ENCODE measurements at regions not wholly inside any gene's neighbourhood (a gene's known extent, or its start where the extent isn't known, plus 50 kb on each side); places are given as distances from the start of the nearest gene placed in this dataset.

GRCh38 chr1:30197639-30198450 lies 525.5 kb downstream of the MATN1 start:
- ATAC-seq (no peak), FAIRE-seq (no peak), DNase-seq (ENCODE audit: low read depth in 1 of 2, low spot score in 1 of 2) (no peak)
- POLR2A ChIA-PET, result no interaction called here
- H3K27ac ChIP-seq, result no peak overlapping the region
- 2% methylated on average over 3 of the region's 4 CpGs for WGBS (ENCODE audit: missing lambda C conversion rate)
- CTCF ChIA-PET, result no interaction called here
- no peaks in the 10 kb centered on the region for H3K9me3 ChIP-seq
- no peak overlapping the region for H3K4me2 ChIP-seq
- H3K4me1 ChIP-seq, result no peaks in the 10 kb centered on the region
- H3K4me3 ChIP-seq, result no peak overlapping the region
- no peak for TF ChIP-seq RARB (CRISPR knock-in tag; IDR thresholded peaks at IDR 0.05)
- TF ChIP-seq RFX5 (IDR thresholded peaks at IDR 0.05), result no peak
- no peak for TF ChIP-seq NFE2L2 (conservative IDR thresholded peaks at IDR 0.05; ENCODE audit: low read length)
- no peak for TF ChIP-seq POLR2AphosphoS2 (conservative IDR thresholded peaks at IDR 0.05; ENCODE audit: low read length)
- no peak for TF ChIP-seq ZFP36 (IDR thresholded peaks at IDR 0.05; ENCODE audit: borderline replicate concordance, partially characterized antibody)
- TF ChIP-seq FOXS1 (CRISPR knock-in tag; IDR thresholded peaks at IDR 0.05), result no peak
- no peak for TF ChIP-seq MAZ (IDR thresholded peaks at IDR 0.05; ENCODE audit: borderline replicate concordance, low read depth, low read length)
- no peak for TF ChIP-seq RNF2 (IDR thresholded peaks at IDR 0.05; ENCODE audit: borderline replicate concordance, low read depth)
- no peak for TF ChIP-seq RAD21 (conservative IDR thresholded peaks at IDR 0.05 in 1 of 2, IDR thresholded peaks at IDR 0.05 in 1 of 2)
- TF ChIP-seq MYC (IDR thresholded peaks at IDR 0.05; ENCODE audit: borderline replicate concordance, low read length), result no peak
- no peak for TF ChIP-seq ESRRA (IDR thresholded peaks at IDR 0.05; ENCODE audit: borderline replicate concordance, low read length)
- TF ChIP-seq TFCP2L1 (CRISPR knock-in tag; IDR thresholded peaks at IDR 0.05), result no peak
- TF ChIP-seq SREBF2 (IDR thresholded peaks at IDR 0.05), result no peak
- no peak for TF ChIP-seq TP53 (CRISPR knock-in tag; IDR thresholded peaks at IDR 0.05)

- POLR2A ChIA-PET, result no interaction called here
- TF ChIP-seq MAFK (IDR thresholded peaks at IDR 0.05; ENCODE audit: partially characterized antibody) (no peak), JUN (IDR thresholded peaks at IDR 0.05) (no peak), GATA3 (IDR thresholded peaks at IDR 0.05; ENCODE audit: borderline replicate concordance) (no peak), ZC3H11A (IDR thresholded peaks at IDR 0.05) (no peak), FOSB (CRISPR knock-in tag; IDR thresholded peaks at IDR 0.05) (no peak), HMGXB4 (CRISPR knock-in tag; IDR thresholded peaks at IDR 0.05; ENCODE audit: borderline replicate concordance) (no peak), CHD2 (IDR thresholded peaks at IDR 0.05; ENCODE audit: low read length, partially characterized antibody) (no peak), HOXB13 (CRISPR knock-in tag; IDR thresholded peaks at IDR 0.05; ENCODE audit: low read depth) (no peak), FOSL2 (IDR thresholded peaks at IDR 0.05) (no peak), FOSL2 (CRISPR knock-in tag; IDR thresholded peaks at IDR 0.05) (no peak), MYC (IDR thresholded peaks at IDR 0.05; ENCODE audit: borderline replicate concordance, low read length) (no peak), HOXB5 (CRISPR knock-in tag; IDR thresholded peaks at IDR 0.05) (no peak), NPAS2 (CRISPR knock-in tag; IDR thresholded peaks at IDR 0.05; ENCODE audit: borderline replicate concordance) (no peak), ELK1 (IDR thresholded peaks at IDR 0.05; ENCODE audit: low read depth, low read length) (no peak), TP53 (CRISPR knock-in tag; IDR thresholded peaks at IDR 0.05) (no peak)
- Histone ChIP-seq H3K27ac (no peak overlapping the region), H3K4me2 (no peak overlapping the region), H3K4me3 (no peak overlapping the region), H3K4me1 (no peaks in the 10 kb centered on the region), H3K9me3 (no peaks in the 10 kb centered on the region)
- DNase-seq (ENCODE audit: low read depth in 1 of 2, low spot score in 1 of 2), result no peak
- FAIRE-seq, result no peak
- ATAC-seq, result no peak
- CTCF ChIA-PET, result no interaction called here
- 29% methylated on average over 12 of the region's 13 CpGs for WGBS (ENCODE audit: missing lambda C conversion rate)
Observed at GRCh38 chr1:30196872-30197638, 526.3 kb downstream of the MATN1 start.
